Smooth muscle cell (in vitro differentiated cells): ENCODE measurements at regions not wholly inside any gene's neighbourhood (a gene's known extent, or its start where the extent isn't known, plus 50 kb on each side); places are given as distances from the start of the nearest gene placed in this dataset.

Experiments
- DNase-seq: peaks from one replicate; lab custom pipeline; 2025; ENCODE audit not compliant: unreplicated experiment; lab: John Stamatoyannopoulos, UW
- H2AFZ ChIP-seq: fragments of 200-600 bp; sonication (generic); 2 replicates; pipeline ENCODE4 v1.6.0; 2016; ENCODE audit warnings: antibody characterized with exemption, low read depth, mild to moderate bottlenecking
- H3F3A ChIP-seq: fragments of 200-600 bp; sonication (generic); 2 replicates; pipeline ENCODE4 v1.6.0; 2017; ENCODE audit warnings: antibody characterized with exemption, low read depth
- H3K27ac ChIP-seq: fragments of 200-600 bp; sonication (generic); 2 replicates; pipeline ENCODE4 v1.5.1; 2016; ENCODE audit warnings: low read depth, mild to moderate bottlenecking
- H3K27me3 ChIP-seq: fragments of 200-600 bp; sonication (generic); 2 replicates; pipeline ENCODE4 v1.6.1; 2016; ENCODE audit warnings: low read depth, mild to moderate bottlenecking
- H3K36me3 ChIP-seq: fragments of 200-600 bp; sonication (generic); 2 replicates; pipeline ENCODE4 v1.5.1; 2016; ENCODE audit warnings: low read depth
- H3K4me1 ChIP-seq: fragments of 200-600 bp; sonication (generic); 2 replicates; pipeline ENCODE4 v1.5.1; 2016; ENCODE audit warnings: low read depth
- H3K4me2 ChIP-seq: fragments of 200-600 bp; sonication (generic); 2 replicates; pipeline ENCODE4 v1.6.0; 2016; ENCODE audit warnings: mild to moderate bottlenecking
- H3K4me3 ChIP-seq: fragments of 200-600 bp; sonication (generic); 2 replicates; pipeline ENCODE4 v1.5.1; 2016; ENCODE audit warnings: mild to moderate bottlenecking
- H3K79me2 ChIP-seq: fragments of 200-600 bp; sonication (generic); 2 replicates; pipeline ENCODE4 v1.6.0; 2016; ENCODE audit warnings: low read depth, mild to moderate bottlenecking
- H3K9ac ChIP-seq: fragments of 200-600 bp; sonication (generic); 2 replicates; pipeline ENCODE4 v1.6.0; 2016; ENCODE audit warnings: low read depth
- H3K9me3 ChIP-seq: fragments of 200-600 bp; sonication (generic); replicated peaks from 2 replicates; pipeline ENCODE4 v1.5.1; 2016; ENCODE audit warnings: low read depth
- H4K20me1 ChIP-seq: fragments of 200-600 bp; sonication (generic); 2 replicates; pipeline ENCODE4 v1.6.0; 2016; ENCODE audit warnings: low read depth
- CTCF ChIP-seq: fragments of 200-600 bp; sonication (generic); IDR thresholded peaks from 2 replicates; pipeline ENCODE4 v1.5.1; 2017; ENCODE audit warnings: borderline replicate concordance, mild to moderate bottlenecking, antibody characterized with exemption; ENCODE audit not compliant: insufficient read depth, poor library complexity, severe bottlenecking
- WGBS: methylation state at CpG from one replicate; pipeline ENCODE4 v1.1.7; 2016; ENCODE audit warnings: low lambda C conversion rate; 5-methylcytosine and 5-hydroxymethylcytosine counted together

- no peak for TF ChIP-seq CTCF
- Histone ChIP-seq H3K9me3 (no peaks in the 10 kb centered on the region), H3K36me3 (no peaks in the 10 kb centered on the region), H4K20me1 (no peaks in the 10 kb centered on the region), H3F3A (no peaks in the 10 kb centered on the region), H2AFZ (no peak overlapping the region), H3K4me1 (no peaks in the 10 kb centered on the region), H3K79me2 (no peaks in the 10 kb centered on the region), H3K9ac (no peak overlapping the region), H3K4me3 (no peak overlapping the region), H3K4me2 (no peak overlapping the region), H3K27me3 (no peaks in the 10 kb centered on the region), H3K27ac (no peak overlapping the region)
- 88% methylated on average over 2 of the region's 2 CpGs for WGBS
- DNase-seq: no peak
These were observed 1554.8 kb upstream of the TMEFF2 start for GRCh38 chr2:193749485-193749884.

GRCh38 chr2:193743089-193743488 is 1548.4 kb upstream of the TMEFF2 start:
- WGBS: 43% methylated on average over 4 of the region's 4 CpGs
- Histone ChIP-seq H3K4me2 (no peak overlapping the region), H4K20me1 (no peaks in the 10 kb centered on the region), H3K79me2 (no peaks in the 10 kb centered on the region), H3K9ac (no peak overlapping the region), H3F3A (no peaks in the 10 kb centered on the region), H3K27ac (no peak overlapping the region), H3K27me3 (no peaks in the 10 kb centered on the region), H3K9me3 (no peaks in the 10 kb centered on the region), H3K4me1 (no peaks in the 10 kb centered on the region), H2AFZ (no peak overlapping the region), H3K36me3 (no peaks in the 10 kb centered on the region), H3K4me3 (no peak overlapping the region)
- no peak for DNase-seq
- no peak for TF ChIP-seq CTCF

- no peak for TF ChIP-seq CTCF
- no peak for DNase-seq
- WGBS: 82% methylated on average over 4 of the region's 4 CpGs
- Histone ChIP-seq H3K79me2 (no peaks in the 10 kb centered on the region), H3K27ac (no peak overlapping the region), H3K9me3 (no peaks in the 10 kb centered on the region), H3K4me1 (no peaks in the 10 kb centered on the region), H4K20me1 (no peaks in the 10 kb centered on the region), H3K9ac (no peak overlapping the region), H3K36me3 (no peaks in the 10 kb centered on the region), H2AFZ (no peak overlapping the region), H3K4me2 (no peak overlapping the region), H3K27me3 (no peaks in the 10 kb centered on the region), H3F3A (no peaks in the 10 kb centered on the region), H3K4me3 (no peak overlapping the region)
These were observed 1544.2 kb upstream of the TMEFF2 start for GRCh38 chr2:193738892-193739291.

GRCh38 chr2:193712912-193713311 is 1518.2 kb upstream of the TMEFF2 start:
- Histone ChIP-seq H3K4me1 (no peaks in the 10 kb centered on the region), H2AFZ (no peak overlapping the region), H3K4me2 (no peak overlapping the region), H3K4me3 (no peak overlapping the region), H3K27ac (no peak overlapping the region), H4K20me1 (no peaks in the 10 kb centered on the region), H3K9ac (no peak overlapping the region), H3F3A (no peaks in the 10 kb centered on the region), H3K9me3 (no peaks in the 10 kb centered on the region), H3K36me3 (no peaks in the 10 kb centered on the region), H3K79me2 (no peaks in the 10 kb centered on the region), H3K27me3 (no peaks in the 10 kb centered on the region)
- no peak for TF ChIP-seq CTCF
- DNase-seq: no peak
